ENCODE measurements at regions not wholly inside any gene's neighbourhood (a gene's known extent, or its start where the extent isn't known, plus 50 kb on each side); places are given as distances from the start of the nearest gene placed in this dataset.

GRCh38 chr2:60320724-60321123 is 232.7 kb downstream of the BCL11A start:
- DNase-seq (no peak), ATAC-seq (no peak)

GRCh38 chr2:60319031-60319547 is 234.4 kb downstream of the BCL11A start:
- no peak for ATAC-seq

GRCh38 chr2:60318544-60318943 is 234.9 kb downstream of the BCL11A start:
- ATAC-seq = no peak
- DNase-seq = no peak

More at GRCh38 chr2:60319031-60319547, 234.4 kb downstream of the BCL11A start:
- DNase-seq = no peak

GRCh38 chr2:60317844-60318243 is 235.6 kb downstream of the BCL11A start:
- ATAC-seq (no peak), DNase-seq (no peak)

GRCh38 chr2:60317034-60317386 is 236.4 kb downstream of the BCL11A start:
- DNase-seq = no peak
- no peak for ATAC-seq

GRCh38 chr2:60316381-60317033 is 236.9 kb downstream of the BCL11A start:
- no peak for ATAC-seq
- DNase-seq = no peak

- ATAC-seq (no peak), DNase-seq (no peak)
These were observed 239.8 kb downstream of the BCL11A start for GRCh38 chr2:60313470-60314172.

- ATAC-seq (no peak), DNase-seq (no peak)
These were observed 240.8 kb downstream of the BCL11A start for GRCh38 chr2:60312618-60313017.

- ATAC-seq = no peak
- no peak for DNase-seq
These were observed 241.9 kb downstream of the BCL11A start for GRCh38 chr2:60311524-60311923.

- ATAC-seq = no peak
- DNase-seq = no peak
These were observed 243.4 kb downstream of the BCL11A start for GRCh38 chr2:60309941-60310660.

GRCh38 chr2:60309336-60309735 is 244.1 kb downstream of the BCL11A start:
- no peak for ATAC-seq
- DNase-seq = no peak

- DNase-seq = no peak
- ATAC-seq = no peak
These were observed 247.1 kb downstream of the BCL11A start for GRCh38 chr2:60306267-60306861.

GRCh38 chr2:60303680-60304079 is 249.8 kb downstream of the BCL11A start:
- ATAC-seq (no peak), DNase-seq (no peak)

- no peak for ATAC-seq
- DNase-seq = no peak
These were observed 250.9 kb downstream of the BCL11A start for GRCh38 chr2:60302377-60303126.

- ATAC-seq = no peak
- DNase-seq = no peak
These were observed 251.7 kb downstream of the BCL11A start for GRCh38 chr2:60301726-60302125.

- ATAC-seq (no peak), DNase-seq (no peak)
These were observed 254.3 kb downstream of the BCL11A start for GRCh38 chr2:60299179-60299578.

GRCh38 chr2:60298006-60298696 is 255.3 kb downstream of the BCL11A start:
- no peak for ATAC-seq
- DNase-seq = no peak

- DNase-seq = no peak
- ATAC-seq = no peak
These were observed 256.0 kb downstream of the BCL11A start for GRCh38 chr2:60297296-60298005.

GRCh38 chr2:60296219-60296955 is 257.1 kb downstream of the BCL11A start:
- no peak for ATAC-seq
- no peak for DNase-seq

GRCh38 chr2:60295636-60295962 is 257.9 kb downstream of the BCL11A start:
- DNase-seq (no peak), ATAC-seq (no peak)

Measured in stimulated activated naive CD8-positive, alpha-beta T cell treated with anti-CD3 and anti-CD28 coated beads, Interleukin-15, Interleukin-2, amounts not matched to agents 100 U/mL and 50 U/mL, for 24 hours (primary cell).